Astrocyte (in vitro differentiated cells and primary cell): ENCODE measurements at regions not wholly inside any gene's neighbourhood (a gene's known extent, or its start where the extent isn't known, plus 50 kb on each side); places are given as distances from the start of the nearest gene placed in this dataset.
"Not testable (repeated sequence)": the region's sequence is repeated elsewhere in the genome, so short reads cannot be mapped to it uniquely, and the experiment has no call there.

Experiments
- DNase-seq: peaks from one replicate; pipeline ENCODE4 v3.0.0-alpha.2; 2010; ENCODE audit warnings: low read depth
- FAIRE-seq: peaks from 2 replicates; lab custom pipeline; 2011; peaks lifted over from hg19 to GRCh38; lab: Jason Lieb, UNC
- H2AFZ ChIP-seq: 2 replicates; pipeline ENCODE4 v1.6.0; 2012; ENCODE audit warnings: low read depth, low read length, inconsistent platforms
- H3K27ac ChIP-seq: 2 replicates; pipeline ENCODE4 v1.5.1; 2011; ENCODE audit warnings: low read depth, low read length, inconsistent platforms
- H3K27me3 ChIP-seq: 2 replicates; pipeline ENCODE4 v1.6.0; 2011; ENCODE audit warnings: low read length, inconsistent platforms; ENCODE audit not compliant: insufficient read depth
- H3K36me3 ChIP-seq: 2 replicates; pipeline ENCODE4 v1.5.1; 2011; ENCODE audit warnings: low read length, inconsistent platforms; ENCODE audit not compliant: insufficient read depth
- H3K4me1 ChIP-seq: 2 replicates; pipeline ENCODE4 v1.5.1; 2011; ENCODE audit warnings: low read length, inconsistent platforms; ENCODE audit not compliant: insufficient read depth
- H3K4me2 ChIP-seq: 2 replicates; pipeline ENCODE4 v1.6.0; 2012; ENCODE audit warnings: low read length, inconsistent platforms
- H3K4me3 ChIP-seq: 2 replicates; pipeline ENCODE4 v1.5.1; 2011; ENCODE audit warnings: low read depth, mild to moderate bottlenecking, low read length, inconsistent platforms; ENCODE audit not compliant: insufficient read depth
- H3K79me2 ChIP-seq: 2 replicates; pipeline ENCODE4 v1.6.0; 2012; ENCODE audit warnings: mild to moderate bottlenecking, low read length, inconsistent platforms; ENCODE audit not compliant: insufficient read depth
- H3K9ac ChIP-seq: 2 replicates; pipeline ENCODE4 v1.6.0; 2012; ENCODE audit warnings: mild to moderate bottlenecking, low read length, inconsistent platforms
- H3K9me3 ChIP-seq: 2 replicates; pipeline ENCODE4 v1.5.1; 2012; ENCODE audit warnings: low read depth, mild to moderate bottlenecking, low read length, inconsistent platforms; ENCODE audit not compliant: insufficient read depth
- H4K20me1 ChIP-seq: 2 replicates; pipeline ENCODE4 v1.6.0; 2012; ENCODE audit warnings: low read length, inconsistent platforms; ENCODE audit not compliant: insufficient read depth
- H3K27ac Mint-ChIP-seq: one replicate; pipeline ENCODE4 v1.8.0; 2021; ENCODE audit warnings: mild to moderate bottlenecking, mixed read lengths; ENCODE audit not compliant: unreplicated experiment
- H3K27me3 Mint-ChIP-seq: one replicate; pipeline ENCODE4 v1.8.0; 2021; ENCODE audit warnings: low read depth, mixed read lengths; ENCODE audit not compliant: unreplicated experiment
- H3K36me3 Mint-ChIP-seq: one replicate; pipeline ENCODE4 v1.8.0; 2021; ENCODE audit warnings: low read depth, mixed read lengths; ENCODE audit not compliant: unreplicated experiment
- H3K4me1 Mint-ChIP-seq: one replicate; pipeline ENCODE4 v1.8.0; 2021; ENCODE audit warnings: low read depth, mixed read lengths; ENCODE audit not compliant: unreplicated experiment
- H3K4me3 Mint-ChIP-seq: one replicate; pipeline ENCODE4 v1.8.0; 2021; ENCODE audit warnings: mild to moderate bottlenecking, moderate library complexity, mixed read lengths; ENCODE audit not compliant: unreplicated experiment
- H3K9me3 Mint-ChIP-seq: one replicate; pipeline ENCODE4 v1.8.0; 2021; ENCODE audit warnings: mild to moderate bottlenecking, mixed read lengths; ENCODE audit not compliant: unreplicated experiment
- CTCF ChIP-seq: IDR thresholded peaks from 2 replicates; pipeline ENCODE4 v1.5.1; 2011; ENCODE audit warnings: low read depth, mild to moderate bottlenecking, inconsistent platforms, low read length, moderate library complexity; ENCODE audit not compliant: insufficient read depth
- EZH2 ChIP-seq: IDR thresholded peaks from 2 replicates; pipeline ENCODE4 v1.6.1; 2012; ENCODE audit warnings: mild to moderate bottlenecking, low read length, inconsistent platforms; ENCODE audit not compliant: insufficient read depth

GRCh38 chr21:35517865-35518264 is 468.8 kb upstream of the RUNX1 start:
- Histone ChIP-seq H4K20me1 (no peaks in the 10 kb centered on the region), H3K27me3 (no peaks in the 10 kb centered on the region), H3K9me3 (no peaks in the 10 kb centered on the region), H3K27ac (no peak overlapping the region), H3K4me3 (no peak overlapping the region), H3K36me3 (no peaks in the 10 kb centered on the region), H3K79me2 (no peaks in the 10 kb centered on the region), H2AFZ (no peak overlapping the region), H3K4me1 (no peaks in the 10 kb centered on the region), H3K9ac (no peak overlapping the region), H3K4me2 (no peak overlapping the region)
- Mint-ChIP-seq H3K4me3 (no peak overlapping the region), H3K27me3 (no peaks in the 10 kb centered on the region), H3K27ac (no peak overlapping the region), H3K36me3 (no peaks in the 10 kb centered on the region), H3K4me1 (no peaks in the 10 kb centered on the region), H3K9me3 (peaks cover 1% of the 10 kb centered on the region)
- no peak for DNase-seq
- TF ChIP-seq EZH2 (no peak), CTCF (no peak)
- no peak for FAIRE-seq

GRCh38 chr21:35516292-35516691 is 467.2 kb upstream of the RUNX1 start:
- not testable (repeated sequence) for H3K4me3 Mint-ChIP-seq, H3K27ac ChIP-seq, H3K4me3 ChIP-seq, H3K79me2 ChIP-seq, FAIRE-seq, H2AFZ ChIP-seq, H3K9ac ChIP-seq, H3K36me3 ChIP-seq, H4K20me1 ChIP-seq, H3K27me3 Mint-ChIP-seq, H3K4me1 ChIP-seq, H3K4me2 ChIP-seq, H3K9me3 Mint-ChIP-seq, DNase-seq, H3K9me3 ChIP-seq, H3K36me3 Mint-ChIP-seq, H3K27ac Mint-ChIP-seq, H3K27me3 ChIP-seq
- H3K4me1 Mint-ChIP-seq = peaks cover 13% of the 10 kb centered on the region

GRCh38 chr21:35512346-35512745 is 463.2 kb upstream of the RUNX1 start:
- TF ChIP-seq CTCF (no peak), EZH2 (no peak)
- DNase-seq = no peak
- peaks cover 1% of the 10 kb centered on the region for H3K9me3 Mint-ChIP-seq
- Histone ChIP-seq H3K36me3 (no peaks in the 10 kb centered on the region), H3K4me3 (no peak overlapping the region), H3K27me3 (no peaks in the 10 kb centered on the region), H2AFZ (no peak overlapping the region), H3K79me2 (no peaks in the 10 kb centered on the region), H3K9ac (no peak overlapping the region), H4K20me1 (no peaks in the 10 kb centered on the region), H3K4me1 (peaks cover 12% of the 10 kb centered on the region), H3K27ac (no peak overlapping the region), H3K9me3 (no peaks in the 10 kb centered on the region), H3K4me2 (no peak overlapping the region)
- H3K4me3 Mint-ChIP-seq = no peak overlapping the region
- no peaks in the 10 kb centered on the region for H3K27me3 Mint-ChIP-seq
- peaks cover 32% of the 10 kb centered on the region for H3K4me1 Mint-ChIP-seq
- H3K36me3 Mint-ChIP-seq = no peaks in the 10 kb centered on the region
- no peak overlapping the region for H3K27ac Mint-ChIP-seq
- peak; percentile 75 for FAIRE-seq
